NCI-H2171 treated with DMSO at 0.1 percent for 48 hours (cell line): ENCODE measurements at regions not wholly inside any gene's neighbourhood (a gene's known extent, or its start where the extent isn't known, plus 50 kb on each side); places are given as distances from the start of the nearest gene placed in this dataset.

Experiments used
- DNase-seq: peaks from one replicate; lab custom pipeline; 2025; lab: John Stamatoyannopoulos, UW

GRCh38 chrX:139290310-139290709 is 240.2 kb upstream of the F9 start:
- DNase-seq, result no peak

GRCh38 chrX:139287155-139287924 is 243.2 kb upstream of the F9 start:
- no peak for DNase-seq

- no peak for DNase-seq
Measured at GRCh38 chrX:139286342-139286741, 244.2 kb upstream of the F9 start.

- no peak for DNase-seq
Measured at GRCh38 chrX:139267851-139268250, 262.7 kb upstream of the F9 start.

GRCh38 chrX:139246295-139246694 is 284.2 kb upstream of the F9 start:
- no peak for DNase-seq

GRCh38 chrX:139237141-139237540 is 293.4 kb upstream of the F9 start:
- no peak for DNase-seq

GRCh38 chrX:139234898-139235297 is 295.6 kb upstream of the F9 start:
- no peak for DNase-seq

GRCh38 chrX:139224953-139225665 is 305.4 kb upstream of the F9 start:
- no peak for DNase-seq

- DNase-seq, result no peak
Measured at GRCh38 chrX:139222511-139223200, 307.9 kb upstream of the F9 start.

GRCh38 chrX:139213241-139213709 is 317.3 kb upstream of the F9 start:
- no peak for DNase-seq

GRCh38 chrX:139211568-139212182 is 318.9 kb upstream of the F9 start:
- no peak for DNase-seq

GRCh38 chrX:139209342-139209741 is 321.2 kb upstream of the F9 start:
- no peak for DNase-seq

- no peak for DNase-seq
Measured at GRCh38 chrX:139207655-139208054, 322.9 kb upstream of the F9 start.

- no peak for DNase-seq
Measured at GRCh38 chrX:139206914-139207313, 323.6 kb upstream of the F9 start.

- no peak for DNase-seq
Measured at GRCh38 chrX:139204898-139205667, 325.5 kb upstream of the F9 start.

- no peak for DNase-seq
Measured at GRCh38 chrX:139204571-139204897, 326.0 kb upstream of the F9 start.

- DNase-seq, result no peak
Measured at GRCh38 chrX:139203651-139204570, 326.6 kb upstream of the F9 start.

- DNase-seq, result no peak
Measured at GRCh38 chrX:139202742-139203420, 327.7 kb upstream of the F9 start.

- no peak for DNase-seq
Measured at GRCh38 chrX:139201924-139202323, 328.6 kb upstream of the F9 start.

- DNase-seq, result no peak
Measured at GRCh38 chrX:139200793-139201192, 329.7 kb upstream of the F9 start.
